Mesendoderm (in vitro differentiated cells): ENCODE measurements at regions not wholly inside any gene's neighbourhood (a gene's known extent, or its start where the extent isn't known, plus 50 kb on each side); places are given as distances from the start of the nearest gene placed in this dataset. TPM values are rescaled to one million over a fixed set of nuclear protein-coding genes. Genes with fewer than 3 reads are reported as not detected.
"Not testable (repeated sequence)": the region's sequence is repeated elsewhere in the genome, so short reads cannot be mapped to it uniquely, and the experiment has no call there.

ENCODE experiments used
- DNase-seq: peaks from one replicate; pipeline ENCODE4 v3.0.0; 2013
- H2AK5ac ChIP-seq: 2 replicates; pipeline ENCODE4 v1.6.1; 2013; ENCODE audit warnings: low read length, inconsistent platforms
- H2BK120ac ChIP-seq: 2 replicates; pipeline ENCODE4 v1.6.1; 2013; ENCODE audit warnings: low read depth, mild to moderate bottlenecking, low read length, moderate library complexity, mixed read lengths
- H2BK15ac ChIP-seq: replicated peaks from 2 replicates; pipeline ENCODE4 v1.6.1; 2013; ENCODE audit warnings: low read depth, mild to moderate bottlenecking, moderate library complexity
- H2BK5ac ChIP-seq: 2 replicates; pipeline ENCODE4 v1.6.1; 2013; ENCODE audit warnings: low read length, inconsistent platforms
- H3K18ac ChIP-seq: 2 replicates; pipeline ENCODE4 v1.6.1; 2013; ENCODE audit warnings: mild to moderate bottlenecking, low read length, mixed read lengths
- H3K23ac ChIP-seq: one replicate; pipeline ENCODE4 v1.6.1; 2013; ENCODE audit warnings: low read length
- H3K27ac ChIP-seq: 2 replicates; pipeline ENCODE4 v1.5.1; 2013; ENCODE audit warnings: low read depth, mild to moderate bottlenecking, inconsistent platforms, low read length, moderate library complexity
- H3K27me3 ChIP-seq: 2 replicates; pipeline ENCODE4 v1.6.1; 2013; ENCODE audit warnings: low read length, control low read depth, mild to moderate bottlenecking, inconsistent platforms; ENCODE audit not compliant: insufficient read depth, poor library complexity
- H3K36me3 ChIP-seq: 2 replicates; pipeline ENCODE4 v1.6.1; 2013; ENCODE audit warnings: low read length, inconsistent platforms; ENCODE audit not compliant: control insufficient read depth, insufficient read depth
- H3K4ac ChIP-seq: one replicate; pipeline ENCODE4 v1.6.1; 2013; ENCODE audit warnings: low read depth, mild to moderate bottlenecking, low read length, moderate library complexity
- H3K4me1 ChIP-seq: 2 replicates; pipeline ENCODE4 v1.6.1; 2013; ENCODE audit warnings: low read depth, low read length, inconsistent platforms; ENCODE audit not compliant: control insufficient read depth
- H3K4me2 ChIP-seq: 2 replicates; pipeline ENCODE4 v1.6.1; 2013; ENCODE audit warnings: low read length
- H3K4me3 ChIP-seq: 2 replicates; pipeline ENCODE4 v1.5.1; 2013; ENCODE audit warnings: mild to moderate bottlenecking, low read length
- H3K56ac ChIP-seq: one replicate; pipeline ENCODE4 v1.6.1; 2013; ENCODE audit warnings: low read length
- H3K79me1 ChIP-seq: 2 replicates; pipeline ENCODE4 v1.6.1; 2013; ENCODE audit warnings: low read length, inconsistent platforms
- H3K79me2 ChIP-seq: 2 replicates; pipeline ENCODE4 v1.6.1; 2013; ENCODE audit warnings: mild to moderate bottlenecking, low read length; ENCODE audit not compliant: control insufficient read depth, insufficient read depth
- H3K9ac ChIP-seq: 2 replicates; pipeline ENCODE4 v1.6.1; 2013; ENCODE audit warnings: low read length, inconsistent platforms
- H4K5ac ChIP-seq: one replicate; pipeline ENCODE4 v1.6.1; 2013; ENCODE audit warnings: low read length
- H4K8ac ChIP-seq: one replicate; pipeline ENCODE4 v1.6.1; 2013; ENCODE audit warnings: low read depth, mild to moderate bottlenecking, control low read depth, low read length, moderate library complexity
- WGBS: extraction: QIAGEN DNeasy Blood & Tissue Kit; methylation state at CpG from one replicate; pipeline ENCODE4 v1.1.7; 2013; ENCODE audit warnings: low lambda C conversion rate, missing lambda C conversion rate; ENCODE audit not compliant: insufficient coverage; ENCODE audit errors: extremely low coverage; 5-methylcytosine and 5-hydroxymethylcytosine counted together
- small RNA-seq: library from polyadenylated mRNA; stranded (forward); fragments of <200 nt; extraction: miRNeasy Mini kit (QIAGEN cat#:217004); gene quantifications from one replicate; pipeline ENCODE3, GENCODE V24; 2013; ENCODE audit not compliant: insufficient read depth

GRCh38 chr5:174792265-174792664, 67.9 kb downstream of the MSX2 start:
- H4K8ac ChIP-seq, H3K27me3 ChIP-seq, H3K23ac ChIP-seq, H3K79me2 ChIP-seq, H3K79me1 ChIP-seq, H3K4me1 ChIP-seq, H2BK120ac ChIP-seq, H3K27ac ChIP-seq, H3K56ac ChIP-seq, H3K36me3 ChIP-seq, DNase-seq, H3K9ac ChIP-seq, H2AK5ac ChIP-seq, H4K5ac ChIP-seq, H3K4me3 ChIP-seq, H3K18ac ChIP-seq, H3K4ac ChIP-seq, H2BK15ac ChIP-seq, H3K4me2 ChIP-seq, H2BK5ac ChIP-seq: not testable (repeated sequence)
- WGBS: no CpG with 5 or more reads among the region's 1 CpG

GRCh38 chr5:174790906-174791305, 66.5 kb downstream of the MSX2 start:
- Histone ChIP-seq H4K8ac (no peak overlapping the region), H2BK5ac (no peak overlapping the region), H4K5ac (no peak overlapping the region), H3K9ac (no peak overlapping the region), H3K4me2 (no peak overlapping the region), H2BK120ac (no peak overlapping the region), H3K56ac (no peak overlapping the region), H3K4me3 (no peak overlapping the region), H3K79me1 (no peaks in the 10 kb centered on the region), H3K4ac (no peak overlapping the region), H3K27ac (no peak overlapping the region), H3K4me1 (peaks cover 5% of the 10 kb centered on the region), H3K79me2 (no peaks in the 10 kb centered on the region), H3K18ac (no peak overlapping the region), H3K23ac (no peak overlapping the region), H3K36me3 (no peaks in the 10 kb centered on the region), H2BK15ac (no peak overlapping the region), H3K27me3 (no peaks in the 10 kb centered on the region), H2AK5ac (no peak overlapping the region)
- WGBS: no CpG with 5 or more reads among the region's 4 CpGs
- DNase-seq: no peak

GRCh38 chr5:174789596-174789995, 65.2 kb downstream of the MSX2 start:
- H3K79me1 ChIP-seq: no peaks in the 10 kb centered on the region
- no peak overlapping the region for H4K8ac ChIP-seq
- H3K4me3 ChIP-seq: no peak overlapping the region
- no peak overlapping the region for H3K23ac ChIP-seq
- H2AK5ac ChIP-seq: no peak overlapping the region
- H3K56ac ChIP-seq: no peak overlapping the region
- H3K4me1 ChIP-seq: peaks cover 2% of the 10 kb centered on the region
- DNase-seq: peak; percentile 31
- H3K27me3 ChIP-seq: no peaks in the 10 kb centered on the region
- H3K4ac ChIP-seq: no peak overlapping the region
- H2BK5ac ChIP-seq: no peak overlapping the region
- no peak overlapping the region for H4K5ac ChIP-seq
- H2BK15ac ChIP-seq: no peak overlapping the region
- WGBS: no CpG with 5 or more reads among the region's 4 CpGs
- no peak overlapping the region for H3K9ac ChIP-seq
- no peaks in the 10 kb centered on the region for H3K79me2 ChIP-seq
- no peak overlapping the region for H3K18ac ChIP-seq
- H3K36me3 ChIP-seq: no peaks in the 10 kb centered on the region
- no peak overlapping the region for H3K4me2 ChIP-seq
- no peak overlapping the region for H2BK120ac ChIP-seq
- no peak overlapping the region for H3K27ac ChIP-seq

- no peak for DNase-seq
- H2BK120ac ChIP-seq: no peak overlapping the region
Observed at GRCh38 chr5:174785120-174785680, 60.8 kb downstream of the MSX2 start.

More at GRCh38 chr5:174785120-174785680, 60.8 kb downstream of the MSX2 start:
- no peaks in the 10 kb centered on the region for H3K79me2 ChIP-seq
- H3K4me1 ChIP-seq: no peaks in the 10 kb centered on the region
- no peak overlapping the region for H4K8ac ChIP-seq
- no peak overlapping the region for H2AK5ac ChIP-seq
- no peak overlapping the region for H3K18ac ChIP-seq
- no peak overlapping the region for H3K27ac ChIP-seq
- H3K27me3 ChIP-seq: no peaks in the 10 kb centered on the region
- no peak overlapping the region for H3K4me3 ChIP-seq
- no peak overlapping the region for H4K5ac ChIP-seq
- no peak overlapping the region for H3K4me2 ChIP-seq
- no peaks in the 10 kb centered on the region for H3K79me1 ChIP-seq
- no peak overlapping the region for H3K23ac ChIP-seq
- no peak overlapping the region for H3K9ac ChIP-seq
- H3K36me3 ChIP-seq: no peaks in the 10 kb centered on the region
- no peak overlapping the region for H2BK15ac ChIP-seq
- H3K4ac ChIP-seq: no peak overlapping the region
- WGBS: no CpG with 5 or more reads among the region's 5 CpGs
- H3K56ac ChIP-seq: no peak overlapping the region
- H2BK5ac ChIP-seq: no peak overlapping the region

Small RNAs in the stretch of these regions (small RNA-seq; reads per million reads assigned to genes)
- not detected for gene AC008413.1
